ENCODE measurements at regions not wholly inside any gene's neighbourhood (a gene's known extent, or its start where the extent isn't known, plus 50 kb on each side); places are given as distances from the start of the nearest gene placed in this dataset.

- peaks cover 14% of the 10 kb centered on the region for H3K9me3 Mint-ChIP-seq (ENCODE audit: low read depth)
- no peak for TF ChIP-seq CTCF (IDR thresholded peaks at IDR 0.05; ENCODE audit: unreplicated experiment)
- H3K4me1 Mint-ChIP-seq (ENCODE audit: low read depth), result peaks cover 4% of the 10 kb centered on the region
- no peak overlapping the region for H3K27ac Mint-ChIP-seq
- H3K4me3 Mint-ChIP-seq (ENCODE audit: low read depth), result no peak overlapping the region
- no peak for DNase-seq (ENCODE audit: low spot score, unreplicated experiment)
- H3K27me3 Mint-ChIP-seq, result no peaks in the 10 kb centered on the region
- H3K36me3 Mint-ChIP-seq (ENCODE audit: insufficient read depth), result peaks cover 21% of the 10 kb centered on the region
These were observed 54.6 kb upstream of the PKIB start for GRCh38 chr6:122555561-122555960.

GRCh38 chr6:122558080-122558479, 52.1 kb upstream of the PKIB start:
- Mint-ChIP-seq H3K27ac (no peak overlapping the region), H3K9me3 (ENCODE audit: low read depth) (peaks cover 38% of the 10 kb centered on the region), H3K27me3 (no peaks in the 10 kb centered on the region), H3K36me3 (ENCODE audit: insufficient read depth) (peaks cover 36% of the 10 kb centered on the region), H3K4me3 (ENCODE audit: low read depth) (no peak overlapping the region), H3K4me1 (ENCODE audit: low read depth) (peaks cover 4% of the 10 kb centered on the region)
- no peak for TF ChIP-seq CTCF (IDR thresholded peaks at IDR 0.05; ENCODE audit: unreplicated experiment)
- DNase-seq (ENCODE audit: low spot score, unreplicated experiment), result no peak

Data from progenitor cell of endocrine pancreas (in vitro differentiated cells).